GM12865 (cell line): ENCODE measurements at regions not wholly inside any gene's neighbourhood (a gene's known extent, or its start where the extent isn't known, plus 50 kb on each side); places are given as distances from the start of the nearest gene placed in this dataset.
"Not testable (repeated sequence)": the region's sequence is repeated elsewhere in the genome, so short reads cannot be mapped to it uniquely, and the experiment has no call there.

Experiments
- DNase-seq: peaks from one replicate; pipeline ENCODE4 v3.0.0; 2010; ENCODE audit warnings: low read depth
- H3K4me3 ChIP-seq: 2 replicates; pipeline ENCODE4 v1.5.1; 2011; ENCODE audit warnings: mild to moderate bottlenecking, low read depth, low read length, control low read depth
- TF ChIP-seq, protein P1 (sequence below): IDR thresholded peaks from 2 replicates; pipeline ENCODE4 v1.5.1; 2011; ENCODE audit warnings: low read length, control low read depth, low read depth, inconsistent platforms; ENCODE audit not compliant: insufficient read depth; ENCODE audit errors: missing control alignments

DNA sequence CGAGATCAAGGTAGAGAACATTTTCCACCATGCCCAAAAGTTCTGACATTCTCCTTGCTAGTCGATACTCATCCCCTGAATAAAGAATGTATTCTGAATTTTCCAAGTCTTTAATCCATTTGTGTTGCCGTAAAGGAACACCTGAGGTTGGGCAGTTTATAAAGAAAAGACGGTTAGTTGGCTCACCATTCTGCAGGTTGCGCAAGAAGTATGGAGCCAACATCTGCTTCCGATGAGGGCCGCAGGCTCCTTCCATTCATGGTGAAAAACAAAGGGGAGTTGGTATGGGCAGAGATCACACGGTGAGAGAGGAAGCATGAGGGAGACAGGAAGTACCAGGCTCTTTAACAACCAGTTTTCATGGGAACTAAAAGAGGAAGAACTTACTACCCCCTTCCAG, 121.2 kb downstream of the DCLK3 start:
- no peak overlapping the region for H3K4me3 ChIP-seq
- no peak for DNase-seq
- TF ChIP-seq, protein P1, sequence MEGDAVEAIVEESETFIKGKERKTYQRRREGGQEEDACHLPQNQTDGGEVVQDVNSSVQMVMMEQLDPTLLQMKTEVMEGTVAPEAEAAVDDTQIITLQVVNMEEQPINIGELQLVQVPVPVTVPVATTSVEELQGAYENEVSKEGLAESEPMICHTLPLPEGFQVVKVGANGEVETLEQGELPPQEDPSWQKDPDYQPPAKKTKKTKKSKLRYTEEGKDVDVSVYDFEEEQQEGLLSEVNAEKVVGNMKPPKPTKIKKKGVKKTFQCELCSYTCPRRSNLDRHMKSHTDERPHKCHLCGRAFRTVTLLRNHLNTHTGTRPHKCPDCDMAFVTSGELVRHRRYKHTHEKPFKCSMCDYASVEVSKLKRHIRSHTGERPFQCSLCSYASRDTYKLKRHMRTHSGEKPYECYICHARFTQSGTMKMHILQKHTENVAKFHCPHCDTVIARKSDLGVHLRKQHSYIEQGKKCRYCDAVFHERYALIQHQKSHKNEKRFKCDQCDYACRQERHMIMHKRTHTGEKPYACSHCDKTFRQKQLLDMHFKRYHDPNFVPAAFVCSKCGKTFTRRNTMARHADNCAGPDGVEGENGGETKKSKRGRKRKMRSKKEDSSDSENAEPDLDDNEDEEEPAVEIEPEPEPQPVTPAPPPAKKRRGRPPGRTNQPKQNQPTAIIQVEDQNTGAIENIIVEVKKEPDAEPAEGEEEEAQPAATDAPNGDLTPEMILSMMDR, result no peak

DNA sequence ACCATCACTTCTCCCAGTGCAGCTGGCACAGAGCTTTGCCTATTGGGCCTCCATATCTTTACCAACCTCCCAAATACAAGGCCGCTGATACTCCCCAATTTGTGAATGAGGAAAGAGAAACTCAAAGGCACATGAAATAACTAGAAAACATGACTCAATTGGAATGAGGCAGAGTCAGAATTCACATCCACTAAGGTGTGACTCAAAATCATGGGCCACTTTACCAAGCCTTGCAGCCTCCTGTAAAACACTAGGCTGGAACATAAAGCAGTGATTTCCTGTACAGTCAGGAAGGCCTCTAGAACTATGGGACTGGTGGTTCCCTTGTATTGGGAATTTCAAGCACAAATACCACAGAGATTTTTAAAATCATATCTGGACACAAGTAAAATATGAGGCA, 128.6 kb downstream of the DCLK3 start:
- H3K4me3 ChIP-seq, result no peak overlapping the region
- DNase-seq, result no peak
- TF ChIP-seq, protein P1, result no peak

DNA sequence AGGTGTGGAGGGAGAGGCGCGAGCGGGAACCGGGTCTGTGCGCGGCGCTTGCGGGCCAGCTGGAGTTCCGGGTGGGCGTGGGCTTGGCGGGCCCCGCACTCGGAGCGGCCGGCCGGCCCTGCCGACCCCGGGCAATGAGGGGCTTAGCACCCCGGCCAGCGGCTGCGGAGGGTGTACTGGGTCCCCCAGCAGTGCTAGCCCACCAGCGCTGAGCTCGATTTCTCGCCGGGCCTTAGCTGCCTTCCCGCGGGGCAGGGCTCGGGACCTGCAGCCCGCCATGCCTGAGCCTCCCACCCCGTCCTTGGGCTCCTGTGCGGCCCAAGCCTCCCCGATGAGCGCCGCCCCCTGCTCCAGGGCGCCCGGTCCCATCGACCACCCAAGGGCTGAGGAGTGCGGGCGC, 130.5 kb downstream of the DCLK3 start:
- not testable (repeated sequence) for H3K4me3 ChIP-seq, DNase-seq

DNA sequence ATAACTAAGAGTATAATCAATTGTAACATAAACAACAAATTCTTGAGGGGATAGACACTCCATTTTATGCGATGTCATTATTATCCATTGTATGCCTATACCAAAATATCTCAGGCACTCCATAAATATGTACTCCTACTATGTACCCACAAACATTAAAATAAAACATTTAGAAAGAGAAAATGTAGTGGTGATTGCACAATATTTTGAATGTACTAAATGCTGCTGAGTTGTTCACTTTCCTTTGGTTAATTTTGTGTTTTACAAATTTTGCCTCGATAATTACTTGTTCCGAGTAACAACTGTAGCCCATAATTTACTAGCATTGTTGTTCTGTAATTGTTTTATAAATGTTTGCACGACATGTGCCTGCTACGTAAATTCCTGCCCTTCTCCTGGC, 131.3 kb downstream of the DCLK3 start:
- no peak overlapping the region for H3K4me3 ChIP-seq
- no peak for DNase-seq
- TF ChIP-seq, protein P1, result no peak

DNA sequence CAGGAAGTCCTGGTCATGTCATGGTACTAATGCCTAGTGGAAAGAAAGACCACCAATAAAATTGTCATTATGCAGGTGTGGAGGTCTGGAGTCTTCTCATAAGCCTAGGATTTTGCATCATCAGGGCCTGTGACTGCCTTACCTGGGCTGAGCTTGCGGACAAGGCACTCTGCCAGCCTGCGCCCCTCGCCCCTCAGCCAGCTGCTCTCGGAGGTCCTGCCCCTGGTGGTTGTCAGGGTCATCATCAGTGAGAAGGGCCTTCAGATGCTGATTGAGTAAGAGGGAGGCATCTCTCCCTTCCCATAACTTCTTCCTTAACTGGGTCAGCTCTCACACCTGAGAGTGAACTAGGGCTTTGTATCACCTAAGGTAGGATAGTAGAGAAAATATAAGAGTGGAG, 132.8 kb downstream of the DCLK3 start:
- DNase-seq, result no peak
- no peak overlapping the region for H3K4me3 ChIP-seq
- TF ChIP-seq, protein P1, result no peak

DNA sequence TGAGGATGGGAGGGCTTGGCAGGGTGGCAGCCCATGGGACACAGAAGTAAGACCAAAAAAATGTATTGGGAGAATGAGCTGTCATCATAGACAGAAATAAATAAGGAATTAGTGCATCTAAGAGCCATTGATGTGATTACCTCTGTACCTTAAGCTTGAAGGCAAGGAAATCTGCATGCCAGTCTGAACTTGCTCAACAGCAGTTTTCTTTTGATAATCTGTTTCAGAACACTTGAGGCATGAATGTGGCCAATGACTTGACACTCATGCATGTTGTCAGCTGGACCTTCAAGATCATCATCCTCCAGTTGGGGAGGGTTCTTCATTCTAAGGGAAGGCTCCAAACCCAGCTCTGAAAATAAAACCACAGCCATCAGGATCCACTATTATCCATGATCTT, 148.5 kb downstream of the DCLK3 start:
- DNase-seq, result no peak
- H3K4me3 ChIP-seq, result no peak overlapping the region
- TF ChIP-seq, protein P1, result no peak

DNA sequence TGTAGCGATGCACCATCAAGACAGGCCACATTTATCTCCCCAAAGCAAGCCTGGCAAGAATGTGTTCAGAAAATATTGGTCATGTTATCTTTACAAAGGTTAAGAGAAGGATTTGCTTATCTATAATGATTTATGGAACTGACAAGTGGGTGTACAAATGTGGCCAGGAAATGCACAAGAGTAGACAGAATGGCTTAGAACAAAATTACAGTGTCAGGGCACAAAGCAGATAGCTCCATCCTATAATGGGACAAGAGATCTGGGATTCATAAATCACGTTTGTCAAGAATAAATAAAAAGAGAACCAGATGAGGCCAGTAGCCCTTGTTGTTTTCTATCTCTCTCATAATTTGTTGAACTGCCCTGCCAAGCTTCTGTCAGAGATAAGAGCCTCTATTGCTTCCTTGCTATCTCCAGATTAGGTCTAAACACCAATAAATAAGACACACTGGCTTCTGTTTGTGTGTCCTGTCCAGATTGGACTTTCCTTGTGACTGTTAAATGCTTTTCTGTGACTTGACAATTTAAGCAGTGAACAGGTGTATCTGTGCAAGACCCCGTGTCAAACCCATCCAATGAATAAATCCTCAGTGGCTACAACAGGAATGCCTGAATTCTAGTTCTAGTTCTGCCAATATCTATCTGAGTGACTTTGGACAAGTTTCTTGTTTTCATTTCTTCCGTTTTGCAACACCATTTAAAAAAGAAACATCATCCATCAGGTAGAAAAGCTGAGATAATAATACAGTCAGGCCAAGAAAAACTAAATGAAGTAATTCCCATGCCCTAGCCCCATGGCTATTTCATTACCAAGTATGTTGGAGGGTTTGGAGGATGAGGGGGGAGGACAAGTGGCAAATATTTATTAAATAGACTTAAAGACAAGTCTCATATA, 157.2 kb downstream of the DCLK3 start:
- no peak for DNase-seq
- TF ChIP-seq, protein P1, result no peak
- no peak overlapping the region for H3K4me3 ChIP-seq
